ENCODE measurements at regions not wholly inside any gene's neighbourhood (a gene's known extent, or its start where the extent isn't known, plus 50 kb on each side); places are given as distances from the start of the nearest gene placed in this dataset.

DNA sequence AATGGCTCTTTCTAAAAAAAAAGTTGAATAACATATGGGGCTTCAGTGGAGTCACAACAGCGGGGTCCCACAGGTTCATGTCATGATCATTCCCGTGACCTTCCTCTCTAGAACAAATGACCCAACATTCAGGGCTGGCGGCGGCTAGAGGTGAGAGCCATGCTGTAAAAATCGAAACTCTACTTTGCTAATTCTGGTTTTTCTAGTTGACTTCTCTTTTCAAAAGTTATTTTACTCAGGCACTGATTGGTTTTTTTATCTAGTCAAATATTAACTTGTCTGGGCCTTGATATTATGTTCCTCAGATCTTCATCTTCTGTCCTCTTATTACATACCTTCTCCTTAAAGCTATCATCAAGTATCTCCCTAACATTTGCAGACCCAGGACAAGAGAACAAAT lies 402.9 kb upstream of the SOX5 start:
- no peak overlapping the region for H2BK120ac ChIP-seq (ENCODE audit: low read depth, low read length)
- no peaks in the 10 kb centered on the region for H3K4me1 ChIP-seq (ENCODE audit: control insufficient read depth, insufficient read depth, low read length)
- no peak overlapping the region for H3K4me2 ChIP-seq (ENCODE audit: low read depth, low read length)
- no peak overlapping the region for H3K9ac ChIP-seq (ENCODE audit: low read depth, low read length)
- no peak overlapping the region for H3K23ac ChIP-seq (ENCODE audit: low read depth, low read length)
- no peak overlapping the region for H2BK20ac ChIP-seq (ENCODE audit: low read depth, low read length)
- WGBS, 2 experiments (ENCODE audit: extremely low coverage in 2 of 2, insufficient read length in 1 of 2): no CpG with 5 or more reads among the region's 5 CpGs
- TF ChIP-seq RAD21 (IDR thresholded peaks at IDR 0.05; ENCODE audit: low read length): no peak
- no peak for TF ChIP-seq FOS (IDR thresholded peaks at IDR 0.05; ENCODE audit: low read depth, low read length)
- TF ChIP-seq MAZ (IDR thresholded peaks at IDR 0.05; ENCODE audit: borderline replicate concordance, low read depth, low read length): no peak
- TF ChIP-seq NFE2L2 (IDR thresholded peaks at IDR 0.05; ENCODE audit: low read depth, low read length): no peak
- no peak for TF ChIP-seq RCOR1 (IDR thresholded peaks at IDR 0.05; ENCODE audit: insufficient replicate concordance, low read length)
- no peak for TF ChIP-seq CHD1 (IDR thresholded peaks at IDR 0.05; ENCODE audit: low read depth, low read length)
- TF ChIP-seq BHLHE40 (IDR thresholded peaks at IDR 0.05; ENCODE audit: low read depth, low read length): no peak
- no peak for TF ChIP-seq RFX5 (IDR thresholded peaks at IDR 0.05; ENCODE audit: low read depth, low read length)
- no peak for TF ChIP-seq SMC3 (IDR thresholded peaks at IDR 0.05; ENCODE audit: low read depth, low read length)
- TF ChIP-seq, protein P1, sequence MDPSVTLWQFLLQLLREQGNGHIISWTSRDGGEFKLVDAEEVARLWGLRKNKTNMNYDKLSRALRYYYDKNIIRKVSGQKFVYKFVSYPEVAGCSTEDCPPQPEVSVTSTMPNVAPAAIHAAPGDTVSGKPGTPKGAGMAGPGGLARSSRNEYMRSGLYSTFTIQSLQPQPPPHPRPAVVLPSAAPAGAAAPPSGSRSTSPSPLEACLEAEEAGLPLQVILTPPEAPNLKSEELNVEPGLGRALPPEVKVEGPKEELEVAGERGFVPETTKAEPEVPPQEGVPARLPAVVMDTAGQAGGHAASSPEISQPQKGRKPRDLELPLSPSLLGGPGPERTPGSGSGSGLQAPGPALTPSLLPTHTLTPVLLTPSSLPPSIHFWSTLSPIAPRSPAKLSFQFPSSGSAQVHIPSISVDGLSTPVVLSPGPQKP (IDR thresholded peaks at IDR 0.05; ENCODE audit: borderline replicate concordance, low read depth, low read length): no peak
- TF ChIP-seq, protein P2, sequence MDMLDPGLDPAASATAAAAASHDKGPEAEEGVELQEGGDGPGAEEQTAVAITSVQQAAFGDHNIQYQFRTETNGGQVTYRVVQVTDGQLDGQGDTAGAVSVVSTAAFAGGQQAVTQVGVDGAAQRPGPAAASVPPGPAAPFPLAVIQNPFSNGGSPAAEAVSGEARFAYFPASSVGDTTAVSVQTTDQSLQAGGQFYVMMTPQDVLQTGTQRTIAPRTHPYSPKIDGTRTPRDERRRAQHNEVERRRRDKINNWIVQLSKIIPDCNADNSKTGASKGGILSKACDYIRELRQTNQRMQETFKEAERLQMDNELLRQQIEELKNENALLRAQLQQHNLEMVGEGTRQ (IDR thresholded peaks at IDR 0.05; ENCODE audit: low read depth, low read length): no peak
- TF ChIP-seq MXI1 (IDR thresholded peaks at IDR 0.05; ENCODE audit: borderline replicate concordance, low read depth, low read length): no peak
- H4K20me1 ChIP-seq (ENCODE audit: insufficient read depth, low read length): no peaks in the 10 kb centered on the region
- BruUV-seq (replicated peaks): no TSS peak
- no peak overlapping the region for H3K4me3 ChIP-seq (ENCODE audit: insufficient read depth, low read depth, low read length)
- no peak overlapping the region for H2AFZ ChIP-seq (replicated peaks; ENCODE audit: low read length, poor library complexity)
- H2BK5ac ChIP-seq (ENCODE audit: low read depth, low read length, poor library complexity, severe bottlenecking): no peak overlapping the region
- no peak overlapping the region for H3K27ac ChIP-seq (ENCODE audit: insufficient read depth, low read length)
- H3K36me3 ChIP-seq (ENCODE audit: control insufficient read depth, insufficient read depth, low read length): no peaks in the 10 kb centered on the region
- dilution Hi-C loops (cut with HindIII; ENCODE audit: low sequenced_read_pairs, unreplicated experiment) (no loop called here), intact Hi-C loops (cut with micrococcal nuclease) (no loop called here), in situ Hi-C loops (cut with MboI; ENCODE audit: low sequenced_read_pairs) (no loop called here)
- no peak overlapping the region for H3K18ac ChIP-seq (ENCODE audit: low read depth, low read length)
- H2BK15ac ChIP-seq (ENCODE audit: low read depth, low read length): no peak overlapping the region
- no peak overlapping the region for H3K56ac ChIP-seq (ENCODE audit: extremely low read depth, insufficient read depth, low read length)
- H2AK9ac ChIP-seq (replicated peaks; ENCODE audit: low read depth, low read length, poor library complexity): no peak overlapping the region
- no peak overlapping the region for H3K4ac ChIP-seq (ENCODE audit: low read depth, low read length)
- DNase-seq (no peak), ATAC-seq (ENCODE audit: low read depth) (no peak)
- ChIA-PET CTCF (no interaction called here), POLR2A (ENCODE audit: unreplicated experiment) (no interaction called here)
- no peaks in the 10 kb centered on the region for H3K9me1 ChIP-seq (ENCODE audit: insufficient read depth, low read length)
- H3K27me3 ChIP-seq (ENCODE audit: control insufficient read depth, insufficient read depth, low read length): no peaks in the 10 kb centered on the region
- H4K5ac ChIP-seq (ENCODE audit: low read depth, low read length): no peak overlapping the region
- H4K8ac ChIP-seq (ENCODE audit: low read depth in 2 of 2, low read length in 2 of 2): no peak overlapping the region
- H3K14ac ChIP-seq (replicated peaks; ENCODE audit: low read depth, low read length): no peak overlapping the region
- no peaks in the 10 kb centered on the region for H3K9me3 ChIP-seq (ENCODE audit: control insufficient read depth, insufficient read depth, low read length)
- H4K91ac ChIP-seq (ENCODE audit: insufficient read depth, low read depth, low read length): no peak overlapping the region
- H3K79me1 ChIP-seq (ENCODE audit: low read depth in 1 of 2, low read length in 2 of 2): 0 out of 4 replicates have a peak, but pooled peaks cover 0 to 3% of the 10 kb centered on the region in 2 experiments
- H2AK5ac ChIP-seq (ENCODE audit: low read depth, low read length): no peak overlapping the region

All from IMR-90 (cell line).